ENCODE measurements at regions not wholly inside any gene's neighbourhood (a gene's known extent, or its start where the extent isn't known, plus 50 kb on each side); places are given as distances from the start of the nearest gene placed in this dataset.

DNA sequence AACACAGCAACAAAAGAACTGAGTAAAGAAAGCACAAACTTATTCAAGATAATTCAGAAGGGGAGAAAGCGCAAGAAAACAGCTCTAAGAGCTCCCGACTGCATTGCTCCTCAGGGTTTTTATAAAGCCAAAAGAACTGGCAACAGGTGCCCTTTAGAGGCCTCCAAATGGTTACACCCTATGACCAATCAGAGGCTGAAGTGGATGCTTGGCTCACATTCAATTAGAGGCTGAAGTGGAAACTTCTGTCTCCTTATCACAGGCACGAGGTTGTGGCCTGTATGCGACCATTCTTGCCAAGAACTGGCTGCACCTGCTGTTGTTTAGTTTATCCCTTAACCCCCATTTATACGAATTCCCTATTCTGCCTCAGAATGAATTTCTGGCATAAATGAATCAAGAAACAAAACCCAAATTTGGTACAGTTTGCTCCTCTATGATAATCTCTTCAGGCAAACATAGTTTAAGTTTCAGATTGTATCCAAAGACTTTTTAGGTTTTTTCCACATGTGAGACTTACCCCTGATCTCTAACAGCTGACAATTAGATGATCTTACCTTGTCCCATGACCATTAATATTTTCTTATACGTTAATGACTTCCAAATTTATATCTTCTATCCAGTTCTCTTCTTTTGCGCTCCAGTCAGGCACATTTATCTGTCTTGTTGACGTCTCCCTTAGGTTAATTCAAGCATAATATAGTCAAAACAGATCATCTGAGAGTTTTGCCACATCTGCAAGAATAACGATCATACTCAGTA lies 504.8 kb downstream of the NXPH1 start:
- TF ChIP-seq, protein P1, sequence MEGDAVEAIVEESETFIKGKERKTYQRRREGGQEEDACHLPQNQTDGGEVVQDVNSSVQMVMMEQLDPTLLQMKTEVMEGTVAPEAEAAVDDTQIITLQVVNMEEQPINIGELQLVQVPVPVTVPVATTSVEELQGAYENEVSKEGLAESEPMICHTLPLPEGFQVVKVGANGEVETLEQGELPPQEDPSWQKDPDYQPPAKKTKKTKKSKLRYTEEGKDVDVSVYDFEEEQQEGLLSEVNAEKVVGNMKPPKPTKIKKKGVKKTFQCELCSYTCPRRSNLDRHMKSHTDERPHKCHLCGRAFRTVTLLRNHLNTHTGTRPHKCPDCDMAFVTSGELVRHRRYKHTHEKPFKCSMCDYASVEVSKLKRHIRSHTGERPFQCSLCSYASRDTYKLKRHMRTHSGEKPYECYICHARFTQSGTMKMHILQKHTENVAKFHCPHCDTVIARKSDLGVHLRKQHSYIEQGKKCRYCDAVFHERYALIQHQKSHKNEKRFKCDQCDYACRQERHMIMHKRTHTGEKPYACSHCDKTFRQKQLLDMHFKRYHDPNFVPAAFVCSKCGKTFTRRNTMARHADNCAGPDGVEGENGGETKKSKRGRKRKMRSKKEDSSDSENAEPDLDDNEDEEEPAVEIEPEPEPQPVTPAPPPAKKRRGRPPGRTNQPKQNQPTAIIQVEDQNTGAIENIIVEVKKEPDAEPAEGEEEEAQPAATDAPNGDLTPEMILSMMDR (IDR thresholded peaks at IDR 0.05): no peak
- TF ChIP-seq EZH2phosphoT487 (IDR thresholded peaks at IDR 0.05) (no peak), EZH2 (IDR thresholded peaks at IDR 0.05) (no peak)
